IMR-90 (cell line): ENCODE measurements at regions not wholly inside any gene's neighbourhood (a gene's known extent, or its start where the extent isn't known, plus 50 kb on each side); places are given as distances from the start of the nearest gene placed in this dataset.

Experiments
- ATAC-seq: fragments of 200-7000 bp; cut with Tn5 transposase; 2 replicates; pipeline ENCODE4 v1.9.1; 2020; ENCODE audit warnings: low read depth, mild to moderate bottlenecking, moderate library complexity
- BruUV-seq: library from RNA; stranded (reverse); fragments of 400-500 nt; replicated peaks from 2 replicates; lab custom pipeline; 2021; lab: Mats Ljungman, UMichigan
- CTCF ChIA-PET: fragments of 300-600 bp; formaldehyde crosslinking; extraction: SDS; loops from one replicate; lab custom pipeline; 2021; ENCODE audit warnings: antibody characterized with exemption; lab: Yijun Ruan, JAX
- POLR2A ChIA-PET: fragments of 300-600 bp; sonication (Branson Sonifier 250); formaldehyde crosslinking; loops from one replicate; lab custom pipeline; 2022; ENCODE audit warnings: antibody characterized with exemption; ENCODE audit not compliant: unreplicated experiment; lab: Charles Lee
- DNase-seq: peaks from one replicate; pipeline ENCODE4 v3.0.0; 2013
- H2AFZ ChIP-seq: replicated peaks from 2 replicates; pipeline ENCODE3; 2013; ENCODE audit warnings: low read length, mild to moderate bottlenecking; ENCODE audit not compliant: poor library complexity
- H2AK5ac ChIP-seq: 2 replicates; pipeline ENCODE4 v1.6.1; 2013; ENCODE audit warnings: low read depth, low read length, inconsistent platforms
- H2AK9ac ChIP-seq: replicated peaks from 2 replicates; pipeline ENCODE3; 2013; ENCODE audit warnings: mild to moderate bottlenecking, low read depth, low read length, moderate library complexity; ENCODE audit not compliant: poor library complexity
- H2BK120ac ChIP-seq: 2 replicates; pipeline ENCODE4 v1.6.1; 2013; ENCODE audit warnings: low read depth, low read length, inconsistent platforms
- H2BK15ac ChIP-seq: 3 replicates; pipeline ENCODE4 v1.6.1; 2013; ENCODE audit warnings: low read depth, low read length, inconsistent platforms
- H2BK20ac ChIP-seq: 2 replicates; pipeline ENCODE4 v1.6.1; 2013; ENCODE audit warnings: low read depth, mild to moderate bottlenecking, inconsistent platforms, low read length, moderate library complexity
- H2BK5ac ChIP-seq: 2 replicates; pipeline ENCODE4 v1.6.1; 2013; ENCODE audit warnings: mild to moderate bottlenecking, low read depth, low read length, inconsistent platforms; ENCODE audit not compliant: poor library complexity, severe bottlenecking
- H3K14ac ChIP-seq: replicated peaks from 2 replicates; pipeline ENCODE4 v1.6.1; 2013; ENCODE audit warnings: low read depth, low read length, inconsistent platforms
- H3K18ac ChIP-seq: 2 replicates; pipeline ENCODE4 v1.6.1; 2013; ENCODE audit warnings: low read depth, low read length, control low read depth
- H3K23ac ChIP-seq: 2 replicates; pipeline ENCODE4 v1.6.1; 2013; ENCODE audit warnings: low read depth, low read length, inconsistent platforms
- H3K27ac ChIP-seq: 2 replicates; pipeline ENCODE4 v1.5.1; 2013; ENCODE audit warnings: mild to moderate bottlenecking, control low read depth, low read length; ENCODE audit not compliant: insufficient read depth
- H3K27me3 ChIP-seq: 2 replicates; pipeline ENCODE4 v1.6.1; 2013; ENCODE audit warnings: low read length; ENCODE audit not compliant: control insufficient read depth, insufficient read depth
- H3K36me3 ChIP-seq: 2 replicates; pipeline ENCODE4 v1.6.1; 2013; ENCODE audit warnings: low read length, mixed read lengths; ENCODE audit not compliant: control insufficient read depth, insufficient read depth
- H3K4ac ChIP-seq: 2 replicates; pipeline ENCODE4 v1.6.1; 2013; ENCODE audit warnings: low read depth, low read length, inconsistent platforms
- H3K4me1 ChIP-seq: 2 replicates; pipeline ENCODE4 v1.6.1; 2013; ENCODE audit warnings: low read length, mixed read lengths; ENCODE audit not compliant: control insufficient read depth, insufficient read depth
- H3K4me2 ChIP-seq: 2 replicates; pipeline ENCODE4 v1.6.1; 2013; ENCODE audit warnings: low read depth, mild to moderate bottlenecking, control low read depth, low read length, moderate library complexity
- H3K4me3 ChIP-seq: 2 replicates; pipeline ENCODE4 v1.5.1; 2013; ENCODE audit warnings: low read depth, mild to moderate bottlenecking, control low read depth, low read length, moderate library complexity; ENCODE audit not compliant: insufficient read depth
- H3K56ac ChIP-seq: 2 replicates; pipeline ENCODE4 v1.6.1; 2013; ENCODE audit warnings: low read length, inconsistent platforms; ENCODE audit not compliant: insufficient read depth; ENCODE audit errors: extremely low read depth
- H3K79me1 ChIP-seq, 2 experiments: 2 replicates each; pipeline ENCODE4 v1.6.1; 2013; ENCODE audit warnings: low read length in 2 of 2, inconsistent platforms in 1 of 2, low read depth in 1 of 2
- H3K9ac ChIP-seq: 2 replicates; pipeline ENCODE4 v1.6.1; 2013; ENCODE audit warnings: low read depth, low read length, control low read depth
- H3K9me1 ChIP-seq: 2 replicates; pipeline ENCODE4 v1.6.1; 2013; ENCODE audit warnings: low read length, inconsistent platforms; ENCODE audit not compliant: insufficient read depth
- H3K9me3 ChIP-seq: 2 replicates; pipeline ENCODE4 v1.6.1; 2013; ENCODE audit warnings: low read length; ENCODE audit not compliant: control insufficient read depth, insufficient read depth
- H4K20me1 ChIP-seq: 2 replicates; pipeline ENCODE4 v1.6.1; 2013; ENCODE audit warnings: low read length, inconsistent platforms; ENCODE audit not compliant: insufficient read depth
- H4K5ac ChIP-seq: 2 replicates; pipeline ENCODE4 v1.6.1; 2013; ENCODE audit warnings: mild to moderate bottlenecking, low read depth, low read length, control low read depth
- H4K8ac ChIP-seq, 2 experiments: 2 replicates each; pipeline ENCODE4 v1.6.1; 2013; ENCODE audit warnings: low read depth in 2 of 2, low read length in 2 of 2, control low read depth in 1 of 2, inconsistent platforms in 1 of 2
- H4K91ac ChIP-seq: 2 replicates; pipeline ENCODE4 v1.6.1; 2013; ENCODE audit warnings: low read depth, low read length, inconsistent platforms; ENCODE audit not compliant: insufficient read depth
- BHLHE40 ChIP-seq: fragments of 150-350 bp; IDR thresholded peaks from 2 replicates; pipeline ENCODE4 v1.6.1; 2016; ENCODE audit warnings: mild to moderate bottlenecking, low read depth, low read length
- CEBPB ChIP-seq: IDR thresholded peaks from 2 replicates; pipeline ENCODE4 v1.6.1; 2012; ENCODE audit warnings: low read depth, low read length, improper control_type of control experiment
- CHD1 ChIP-seq: IDR thresholded peaks from 2 replicates; pipeline ENCODE4 v1.6.1; 2012; ENCODE audit warnings: low read depth, low read length, improper control_type of control experiment
- FOS ChIP-seq: fragments of 150-350 bp; IDR thresholded peaks from 2 replicates; pipeline ENCODE4 v1.6.1; 2016; ENCODE audit warnings: low read depth, low read length
- MAFK ChIP-seq: IDR thresholded peaks from 2 replicates; pipeline ENCODE4 v1.6.1; 2012; ENCODE audit warnings: low read depth, low read length, improper control_type of control experiment
- MAZ ChIP-seq: IDR thresholded peaks from 2 replicates; pipeline ENCODE4 v1.6.1; 2012; ENCODE audit warnings: low read depth, mild to moderate bottlenecking, low read length, improper control_type of control experiment, moderate library complexity, borderline replicate concordance
- MXI1 ChIP-seq: IDR thresholded peaks from 2 replicates; pipeline ENCODE4 v1.6.1; 2012; ENCODE audit warnings: low read depth, mild to moderate bottlenecking, low read length, moderate library complexity, borderline replicate concordance
- NFE2L2 ChIP-seq: fragments of 150-350 bp; IDR thresholded peaks from 2 replicates; pipeline ENCODE4 v1.6.1; 2016; ENCODE audit warnings: low read depth, mild to moderate bottlenecking, low read length
- POLR2A ChIP-seq: IDR thresholded peaks from 2 replicates; pipeline ENCODE4 v1.6.1; 2012; ENCODE audit warnings: mild to moderate bottlenecking, low read depth, low read length
- RAD21 ChIP-seq: IDR thresholded peaks from 2 replicates; pipeline ENCODE4 v1.6.1; 2012; ENCODE audit warnings: low read length, improper control_type of control experiment
- RFX5 ChIP-seq: IDR thresholded peaks from 2 replicates; pipeline ENCODE4 v1.8.0; 2012; ENCODE audit warnings: low read depth, mild to moderate bottlenecking, low read length, moderate library complexity
- USF2 ChIP-seq: fragments of 150-350 bp; IDR thresholded peaks from 2 replicates; pipeline ENCODE4 v1.6.1; 2017; ENCODE audit warnings: mild to moderate bottlenecking, antibody characterized with exemption, low read length, low read depth
- WGBS, 2 experiments: methylation state at CpG; one replicate each; pipeline versions ENCODE4 v1.1.5 to v1.1.7; 2013; ENCODE audit warnings: missing lambda C conversion rate in 2 of 2; ENCODE audit not compliant: insufficient read length in 1 of 2; ENCODE audit errors: extremely low coverage in 2 of 2; 5-methylcytosine and 5-hydroxymethylcytosine counted together
- dilution Hi-C: fragments of 300-500 bp; cut with HindIII; formaldehyde crosslinking; loops from one replicate; pipeline ENCODE4 v1.14.3; 2018; ENCODE audit warnings: low sequenced_read_pairs; ENCODE audit not compliant: unreplicated experiment
- in situ Hi-C: fragments of 300-500 bp; cut with MboI; formaldehyde crosslinking; loops from 3 replicates; pipeline ENCODE4 v1.14.3; 2019; ENCODE audit warnings: low sequenced_read_pairs, inconsistent platforms, mixed read lengths
- intact Hi-C: fragments of 100-400 bp; cut with micrococcal nuclease; formaldehyde crosslinking; loops from 2 replicates; pipeline ENCODE4 v1.10.0; 2022

- dilution Hi-C loops: no loop called here
- Histone ChIP-seq H2BK120ac (no peak overlapping the region), H3K27ac (no peak overlapping the region), H2BK20ac (no peak overlapping the region), H3K9ac (no peak overlapping the region), H4K8ac (no peak overlapping the region), H3K4me3 (no peak overlapping the region), H2AFZ (no peak overlapping the region), H3K79me1 (no peaks in the 10 kb centered on the region), H4K20me1 (no peaks in the 10 kb centered on the region), H3K36me3 (no peaks in the 10 kb centered on the region), H2AK9ac (no peak overlapping the region), H3K23ac (no peak overlapping the region), H3K56ac (no peak overlapping the region), H3K18ac (no peak overlapping the region), H3K9me1 (no peaks in the 10 kb centered on the region), H3K4me1 (no peaks in the 10 kb centered on the region), H2AK5ac (no peak overlapping the region), H2BK15ac (no peak overlapping the region), H3K27me3 (no peaks in the 10 kb centered on the region), H3K4me2 (no peak overlapping the region), H4K5ac (no peak overlapping the region), H2BK5ac (no peak overlapping the region), H3K4ac (no peak overlapping the region), H3K14ac (no peak overlapping the region), H3K9me3 (peaks cover 7% of the 10 kb centered on the region; the same call in 1 of the 2 replicates), H4K91ac (no peak overlapping the region)
- no TSS peak for BruUV-seq
- CTCF ChIA-PET: no interaction called here
- intact Hi-C loops: no loop called here
- ATAC-seq (no peak), DNase-seq (no peak)
- POLR2A ChIA-PET: no interaction called here
- in situ Hi-C loops: no loop called here
- TF ChIP-seq MXI1 (no peak), USF2 (no peak), MAFK (no peak), CEBPB (no peak), CHD1 (no peak), BHLHE40 (no peak), POLR2A (no peak), RFX5 (no peak), FOS (no peak), MAZ (no peak), NFE2L2 (no peak), RAD21 (no peak)
- WGBS, 2 experiments: no CpG with 5 or more reads among the region's 2 CpGs
These were observed 222.6 kb upstream of the KLHL1 start for GRCh38 chr13:70330697-70331361.
